Panc1 (cell line): ENCODE measurements at regions not wholly inside any gene's neighbourhood (a gene's known extent, or its start where the extent isn't known, plus 50 kb on each side); places are given as distances from the start of the nearest gene placed in this dataset.

Experiments used
- ATAC-seq: fragments of 200-7000 bp; cut with Tn5 transposase; 2 replicates; pipeline ENCODE4 v1.9.1; 2020; ENCODE audit warnings: mild to moderate bottlenecking, moderate library complexity
- BruUV-seq: library from RNA; stranded (reverse); fragments of 400-500 nt; replicated peaks from 2 replicates; lab custom pipeline; 2021; lab: Mats Ljungman, UMichigan
- CTCF ChIA-PET: fragments of 300-600 bp; sonication (Branson Sonifier 250); formaldehyde crosslinking; loops from one replicate; lab custom pipeline; 2022; ENCODE audit warnings: antibody characterized with exemption; lab: Charles Lee
- POLR2A ChIA-PET: fragments of 300-600 bp; sonication (Branson Sonifier 250); formaldehyde crosslinking; loops from one replicate; lab custom pipeline; 2022; ENCODE audit warnings: antibody characterized with exemption; lab: Charles Lee
- DNase-seq: peaks from one replicate; pipeline ENCODE4 v3.0.0-alpha.2; 2010; ENCODE audit warnings: low read depth, low spot score
- H3K27ac ChIP-seq: 2 replicates; pipeline ENCODE4 v1.5.1; 2011; ENCODE audit warnings: mild to moderate bottlenecking, low read length, inconsistent platforms
- H3K27me3 ChIP-seq: fragments of 200-500 bp; sonication (Bioruptor generic); 2 replicates; pipeline ENCODE4 v1.6.0; 2014; ENCODE audit warnings: low read length, inconsistent platforms; ENCODE audit not compliant: control insufficient read depth, insufficient read depth
- H3K36me3 ChIP-seq: fragments of 200-500 bp; sonication (Bioruptor generic); 2 replicates; pipeline ENCODE4 v1.5.1; 2014; ENCODE audit warnings: inconsistent platforms, mild to moderate bottlenecking, low read length, moderate library complexity; ENCODE audit not compliant: control insufficient read depth, insufficient read depth
- H3K4me1 ChIP-seq: 2 replicates; pipeline ENCODE4 v1.5.1; 2011; ENCODE audit warnings: inconsistent platforms, mild to moderate bottlenecking, low read length, moderate library complexity; ENCODE audit not compliant: control insufficient read depth, insufficient read depth
- H3K4me3 ChIP-seq, 2 experiments: 2 replicates each; pipeline ENCODE4 v1.5.1; 2011 to 2012; ENCODE audit warnings: low read depth in 2 of 2, low read length in 2 of 2, mild to moderate bottlenecking in 2 of 2, inconsistent platforms in 1 of 2, moderate library complexity in 1 of 2
- H3K9me3 ChIP-seq: fragments of 200-500 bp; sonication (Bioruptor generic); 2 replicates; pipeline ENCODE4 v1.5.1; 2014; ENCODE audit warnings: low read depth, mild to moderate bottlenecking, inconsistent platforms, low read length, moderate library complexity; ENCODE audit not compliant: control insufficient read depth, insufficient read depth
- POLR2AphosphoS5 ChIP-seq: IDR thresholded peaks from 2 replicates; pipeline ENCODE4 v1.6.1; 2012; ENCODE audit warnings: mild to moderate bottlenecking, low read depth, low read length, moderate library complexity
- SIN3A ChIP-seq: IDR thresholded peaks from 2 replicates; pipeline ENCODE4 v1.6.1; 2012; ENCODE audit warnings: low read depth, mild to moderate bottlenecking, low read length, moderate library complexity, borderline replicate concordance; ENCODE audit not compliant: insufficient read depth
- TCF7L2 ChIP-seq: IDR thresholded peaks from 2 replicates; pipeline ENCODE4 v1.6.1; 2011; ENCODE audit warnings: mild to moderate bottlenecking, low read depth, low read length, inconsistent platforms
- in situ Hi-C: cut with HindIII; loops from 2 replicates; pipeline ENCODE4 v1.10.0; 2016; ENCODE audit warnings: low sequenced_read_pairs, low pct_unique_long_range_greater_than_20kb
- intact Hi-C: fragments of 100-400 bp; cut with micrococcal nuclease; formaldehyde crosslinking; loops from one replicate; pipeline ENCODE4 v1.10.0; 2022; ENCODE audit not compliant: unreplicated experiment
- TF ChIP-seq, protein P1 (sequence below): fragments of 450-650 bp; IDR thresholded peaks from 2 replicates; pipeline ENCODE4 v1.5.1; 2017; ENCODE audit warnings: mild to moderate bottlenecking
- TF ChIP-seq, protein P2 (sequence below), 2 experiments: IDR thresholded peaks; 2 replicates each; pipeline ENCODE4 v1.6.1; 2011 to 2012; ENCODE audit warnings: low read depth in 2 of 2, control low read depth in 1 of 2, low read length in 1 of 2, mild to moderate bottlenecking in 1 of 2, moderate library complexity in 1 of 2; ENCODE audit not compliant: insufficient read depth in 1 of 2

DNA sequence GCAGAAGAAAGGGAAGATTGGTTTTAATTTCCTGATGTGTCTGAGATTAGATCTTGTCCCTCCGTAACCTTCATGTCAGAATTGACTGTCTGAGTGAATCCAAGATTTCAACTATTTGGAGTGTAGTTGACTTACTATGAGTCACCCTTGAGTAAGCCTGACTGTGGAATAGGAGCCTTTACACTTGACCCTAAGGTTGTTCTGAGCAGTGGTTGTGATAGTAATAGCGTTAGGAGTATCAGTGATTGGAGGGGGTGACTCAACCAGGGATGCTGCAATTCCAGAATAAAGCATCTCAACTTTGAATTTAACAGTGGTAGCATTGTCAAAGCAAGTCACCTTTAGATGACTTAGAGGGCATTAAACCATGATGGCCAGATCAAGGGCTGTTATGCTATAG lies 979.5 kb upstream of the FAM98A start:
- ATAC-seq (no peak), DNase-seq (no peak)
- POLR2A ChIA-PET: no interaction called here
- CTCF ChIA-PET: no interaction called here
- no peaks in the 10 kb centered on the region for H3K4me1 ChIP-seq
- in situ Hi-C loops: no loop called here
- BruUV-seq: no TSS peak
- H3K27ac ChIP-seq: no peak overlapping the region
- no peak overlapping the region for H3K4me3 ChIP-seq
- no peak for TF ChIP-seq SIN3A
- TF ChIP-seq, protein P1, sequence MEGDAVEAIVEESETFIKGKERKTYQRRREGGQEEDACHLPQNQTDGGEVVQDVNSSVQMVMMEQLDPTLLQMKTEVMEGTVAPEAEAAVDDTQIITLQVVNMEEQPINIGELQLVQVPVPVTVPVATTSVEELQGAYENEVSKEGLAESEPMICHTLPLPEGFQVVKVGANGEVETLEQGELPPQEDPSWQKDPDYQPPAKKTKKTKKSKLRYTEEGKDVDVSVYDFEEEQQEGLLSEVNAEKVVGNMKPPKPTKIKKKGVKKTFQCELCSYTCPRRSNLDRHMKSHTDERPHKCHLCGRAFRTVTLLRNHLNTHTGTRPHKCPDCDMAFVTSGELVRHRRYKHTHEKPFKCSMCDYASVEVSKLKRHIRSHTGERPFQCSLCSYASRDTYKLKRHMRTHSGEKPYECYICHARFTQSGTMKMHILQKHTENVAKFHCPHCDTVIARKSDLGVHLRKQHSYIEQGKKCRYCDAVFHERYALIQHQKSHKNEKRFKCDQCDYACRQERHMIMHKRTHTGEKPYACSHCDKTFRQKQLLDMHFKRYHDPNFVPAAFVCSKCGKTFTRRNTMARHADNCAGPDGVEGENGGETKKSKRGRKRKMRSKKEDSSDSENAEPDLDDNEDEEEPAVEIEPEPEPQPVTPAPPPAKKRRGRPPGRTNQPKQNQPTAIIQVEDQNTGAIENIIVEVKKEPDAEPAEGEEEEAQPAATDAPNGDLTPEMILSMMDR: no peak
- TF ChIP-seq POLR2AphosphoS5: no peak
- no peak for TF ChIP-seq TCF7L2
- TF ChIP-seq, protein P2, sequence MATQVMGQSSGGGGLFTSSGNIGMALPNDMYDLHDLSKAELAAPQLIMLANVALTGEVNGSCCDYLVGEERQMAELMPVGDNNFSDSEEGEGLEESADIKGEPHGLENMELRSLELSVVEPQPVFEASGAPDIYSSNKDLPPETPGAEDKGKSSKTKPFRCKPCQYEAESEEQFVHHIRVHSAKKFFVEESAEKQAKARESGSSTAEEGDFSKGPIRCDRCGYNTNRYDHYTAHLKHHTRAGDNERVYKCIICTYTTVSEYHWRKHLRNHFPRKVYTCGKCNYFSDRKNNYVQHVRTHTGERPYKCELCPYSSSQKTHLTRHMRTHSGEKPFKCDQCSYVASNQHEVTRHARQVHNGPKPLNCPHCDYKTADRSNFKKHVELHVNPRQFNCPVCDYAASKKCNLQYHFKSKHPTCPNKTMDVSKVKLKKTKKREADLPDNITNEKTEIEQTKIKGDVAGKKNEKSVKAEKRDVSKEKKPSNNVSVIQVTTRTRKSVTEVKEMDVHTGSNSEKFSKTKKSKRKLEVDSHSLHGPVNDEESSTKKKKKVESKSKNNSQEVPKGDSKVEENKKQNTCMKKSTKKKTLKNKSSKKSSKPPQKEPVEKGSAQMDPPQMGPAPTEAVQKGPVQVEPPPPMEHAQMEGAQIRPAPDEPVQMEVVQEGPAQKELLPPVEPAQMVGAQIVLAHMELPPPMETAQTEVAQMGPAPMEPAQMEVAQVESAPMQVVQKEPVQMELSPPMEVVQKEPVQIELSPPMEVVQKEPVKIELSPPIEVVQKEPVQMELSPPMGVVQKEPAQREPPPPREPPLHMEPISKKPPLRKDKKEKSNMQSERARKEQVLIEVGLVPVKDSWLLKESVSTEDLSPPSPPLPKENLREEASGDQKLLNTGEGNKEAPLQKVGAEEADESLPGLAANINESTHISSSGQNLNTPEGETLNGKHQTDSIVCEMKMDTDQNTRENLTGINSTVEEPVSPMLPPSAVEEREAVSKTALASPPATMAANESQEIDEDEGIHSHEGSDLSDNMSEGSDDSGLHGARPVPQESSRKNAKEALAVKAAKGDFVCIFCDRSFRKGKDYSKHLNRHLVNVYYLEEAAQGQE (IDR thresholded peaks at IDR 0.05; ENCODE audit: insufficient read depth in 1 of 2, low read depth in 2 of 2, low read length in 1 of 2): no peak
- H3K27me3 ChIP-seq: no peaks in the 10 kb centered on the region
- no peaks in the 10 kb centered on the region for H3K9me3 ChIP-seq
- H3K36me3 ChIP-seq: no peaks in the 10 kb centered on the region
- intact Hi-C loops: no loop called here

DNA sequence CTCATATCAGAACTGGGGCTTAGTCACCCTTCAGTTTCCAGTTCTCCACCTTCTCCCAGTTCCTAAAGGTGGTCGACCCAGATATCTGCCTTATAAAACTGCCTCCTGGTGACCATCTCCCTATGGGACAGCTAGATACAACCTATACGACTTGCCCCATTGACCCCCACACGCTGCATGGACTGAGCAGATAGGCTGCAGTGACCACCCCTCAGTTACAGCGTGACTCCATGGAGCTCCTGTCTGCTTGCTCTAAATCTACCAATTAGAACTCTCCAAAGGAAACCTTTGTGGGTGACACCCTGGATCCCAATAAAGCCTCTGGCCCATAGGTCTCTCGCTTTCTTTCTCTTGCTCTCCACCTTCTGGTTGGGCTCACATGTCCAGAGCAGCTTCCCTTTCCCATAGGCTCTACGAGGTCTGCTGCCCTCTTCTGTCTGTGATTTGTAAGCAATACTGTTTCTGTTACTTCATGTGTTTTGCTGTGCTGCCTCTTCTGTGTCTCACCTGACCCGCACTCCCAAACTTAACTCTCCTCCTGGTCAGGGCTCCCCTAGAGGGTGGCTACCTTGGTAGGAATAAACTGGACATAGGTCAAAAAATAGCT lies 971.3 kb upstream of the FAM98A start:
- H3K36me3 ChIP-seq: no peaks in the 10 kb centered on the region
- no peaks in the 10 kb centered on the region for H3K9me3 ChIP-seq
- ATAC-seq (0 out of 2 replicates have a peak, but pooled peaks have one; percentile 42), DNase-seq (no peak)
- H3K27me3 ChIP-seq: no peaks in the 10 kb centered on the region
- no peak overlapping the region for H3K4me3 ChIP-seq
- in situ Hi-C loops (no loop called here), intact Hi-C loops (loop anchor here (5.0 kb wide), 1 partner anchor 888 kb away; no protein-coding TSS in a partner anchor)
- CTCF ChIA-PET: no interaction called here
- POLR2A ChIA-PET: no interaction called here
- TF ChIP-seq, protein P2 (IDR thresholded peaks at IDR 0.05; ENCODE audit: insufficient read depth in 1 of 2, low read depth in 2 of 2, low read length in 1 of 2): no peak
- TF ChIP-seq TCF7L2 (no peak), SIN3A (no peak), POLR2AphosphoS5 (no peak)
- TF ChIP-seq, protein P1: peak; percentile 51
- H3K27ac ChIP-seq: no peak overlapping the region
- no TSS peak for BruUV-seq
- H3K4me1 ChIP-seq: no peaks in the 10 kb centered on the region
